Posterior vena cava (tissue), 2 donors: ENCODE measurements at regions not wholly inside any gene's neighbourhood (a gene's known extent, or its start where the extent isn't known, plus 50 kb on each side); places are given as distances from the start of the nearest gene placed in this dataset.
"Not testable (repeated sequence)": the region's sequence is repeated elsewhere in the genome, so short reads cannot be mapped to it uniquely, and the experiment has no call there.

Source experiments
- DNase-seq: peaks from one replicate; pipeline ENCODE4 v3.0.0-alpha.2; 2020; ENCODE audit warnings: low spot score
- intact Hi-C, 2 donors: fragments of 100-400 bp; cut with DNase I; formaldehyde crosslinking; loops; one replicate each; pipeline versions ENCODE4 v1.14.1 to v1.14.2; 2022 to 2023
- donor health status: DM: yes; HTN: yes; CAD: no.
- donor health status: DM: yes; HTN: yes; CAD: no.

GRCh38 chrX:89350024-89350423, 571.7 kb upstream of the TGIF2LX start:
- intact Hi-C loops, DNase-seq: not testable (repeated sequence)

GRCh38 chrX:89369904-89370303, 551.8 kb upstream of the TGIF2LX start:
- intact Hi-C loops, DNase-seq: not testable (repeated sequence)

GRCh38 chrX:89393004-89393403, 528.7 kb upstream of the TGIF2LX start:
- peak; percentile 70 for DNase-seq
- intact Hi-C loops, result not testable (repeated sequence)

- intact Hi-C loops, DNase-seq: not testable (repeated sequence)
Observed at GRCh38 chrX:89402818-89403217, 518.9 kb upstream of the TGIF2LX start.

GRCh38 chrX:89405148-89405547, 516.6 kb upstream of the TGIF2LX start:
- DNase-seq, intact Hi-C loops: not testable (repeated sequence)

- DNase-seq, intact Hi-C loops: not testable (repeated sequence)
Observed at GRCh38 chrX:89416930-89417329, 504.8 kb upstream of the TGIF2LX start.

- DNase-seq, intact Hi-C loops: not testable (repeated sequence)
Observed at GRCh38 chrX:89432652-89433231, 489.0 kb upstream of the TGIF2LX start.
